GM18499 (cell line): ENCODE measurements at regions not wholly inside any gene's neighbourhood (a gene's known extent, or its start where the extent isn't known, plus 50 kb on each side); places are given as distances from the start of the nearest gene placed in this dataset.
"Not testable (repeated sequence)": the region's sequence is repeated elsewhere in the genome, so short reads cannot be mapped to it uniquely, and the experiment has no call there.

Source experiments
- ATAC-seq: cut with Tn5 transposase; IDR thresholded peaks from one replicate; pipeline ENCODE4 v1.9.1; 2021; ENCODE audit warnings: moderate number of reproducible peaks; ENCODE audit not compliant: insufficient read depth, unreplicated experiment

DNA sequence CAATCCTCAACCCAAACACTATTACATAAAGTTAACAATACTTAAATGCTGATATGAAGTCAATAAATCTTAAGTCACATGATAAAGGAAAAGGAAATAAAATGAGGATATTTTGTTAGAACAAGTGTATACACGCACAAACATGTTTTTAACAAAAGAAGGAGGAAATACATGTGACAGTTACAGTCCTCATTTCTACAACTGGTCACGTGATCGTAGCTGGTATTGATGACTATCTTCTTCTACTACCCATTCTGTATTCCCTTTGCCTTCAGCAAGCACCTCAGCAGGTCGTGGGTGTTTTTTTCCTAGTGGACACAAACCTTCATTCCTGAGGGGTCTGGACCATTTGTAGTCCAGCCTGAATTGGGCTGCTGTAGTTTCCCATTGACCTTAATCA, 610.8 kb downstream of the XPNPEP1 start:
- ATAC-seq, result not testable (repeated sequence)

DNA sequence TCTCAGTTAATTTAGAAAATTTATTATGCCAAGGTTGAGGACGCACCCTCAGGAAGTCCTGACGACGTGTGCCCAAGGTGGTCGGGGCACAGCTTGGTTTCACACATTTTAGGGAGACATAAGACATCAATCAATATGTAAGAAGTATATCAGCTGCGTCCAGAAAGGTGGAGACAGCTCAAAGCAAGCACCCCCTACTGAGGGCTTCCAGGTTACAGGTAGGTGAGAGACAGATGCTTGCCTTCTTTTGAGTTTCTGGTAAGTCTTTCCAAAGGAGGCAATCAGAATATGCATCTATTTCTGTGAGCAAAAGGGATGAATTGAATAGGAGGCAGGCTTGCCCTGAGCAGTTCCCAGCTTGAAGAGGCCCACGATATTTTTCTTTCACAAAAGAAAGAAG, 614.3 kb downstream of the XPNPEP1 start:
- no peak for ATAC-seq

DNA sequence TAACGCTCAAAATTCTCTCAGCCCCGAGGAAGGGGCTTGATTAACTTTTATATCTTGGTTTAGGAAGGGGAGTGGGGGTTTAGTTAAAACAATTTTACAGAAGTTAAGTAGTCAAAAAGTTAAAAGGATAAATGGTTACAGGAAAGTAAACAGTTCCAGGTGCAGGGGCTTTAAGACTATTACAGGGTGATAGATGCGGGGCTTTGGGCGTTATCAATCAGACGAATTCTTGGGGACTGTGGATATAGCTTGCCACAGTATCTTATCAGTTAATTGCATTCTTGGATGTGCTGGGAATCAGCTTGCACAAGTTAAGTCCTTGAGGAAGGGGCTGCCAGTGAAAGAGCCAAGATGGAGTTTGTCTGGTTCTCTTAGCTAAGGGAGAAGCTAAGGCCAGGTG, 616.2 kb downstream of the XPNPEP1 start:
- not testable (repeated sequence) for ATAC-seq

DNA sequence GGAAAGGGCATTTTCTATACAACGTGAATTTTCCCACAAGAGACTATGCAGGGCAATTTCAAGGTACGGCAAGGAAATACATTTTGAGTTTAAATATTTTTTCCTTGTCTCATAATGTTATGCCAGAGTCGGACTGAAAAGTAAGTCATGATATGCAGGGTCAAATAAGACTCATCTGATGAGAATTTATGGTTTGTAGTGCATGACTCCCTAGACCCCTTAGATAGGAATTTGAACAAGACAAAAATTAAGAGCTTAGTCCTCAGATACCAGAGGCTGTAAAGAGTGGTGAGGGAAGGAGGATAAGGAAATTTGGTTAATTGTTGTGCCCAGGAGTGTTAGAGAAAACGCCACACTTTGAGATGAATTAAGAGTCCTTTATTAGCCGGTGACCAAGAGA, 616.6 kb downstream of the XPNPEP1 start:
- ATAC-seq, result no peak

DNA sequence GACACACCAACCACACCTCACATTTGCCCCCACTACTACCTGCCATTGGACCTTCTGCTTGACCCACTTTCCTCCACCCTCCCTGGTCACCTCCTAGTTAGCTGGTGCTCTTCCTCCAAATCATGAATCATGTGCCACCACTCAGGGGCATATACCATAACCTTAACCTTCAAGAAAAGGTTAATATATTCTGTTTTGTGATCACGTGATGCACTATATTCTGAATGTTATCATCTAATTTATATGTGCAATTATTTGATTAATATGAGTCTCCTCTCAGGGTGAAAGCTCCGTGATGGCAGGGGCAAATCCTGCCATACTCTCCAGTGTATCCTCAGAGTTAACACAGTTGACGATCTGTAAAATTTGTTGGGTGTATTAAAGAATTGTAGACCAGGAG, 635.5 kb downstream of the XPNPEP1 start:
- ATAC-seq, result no peak

DNA sequence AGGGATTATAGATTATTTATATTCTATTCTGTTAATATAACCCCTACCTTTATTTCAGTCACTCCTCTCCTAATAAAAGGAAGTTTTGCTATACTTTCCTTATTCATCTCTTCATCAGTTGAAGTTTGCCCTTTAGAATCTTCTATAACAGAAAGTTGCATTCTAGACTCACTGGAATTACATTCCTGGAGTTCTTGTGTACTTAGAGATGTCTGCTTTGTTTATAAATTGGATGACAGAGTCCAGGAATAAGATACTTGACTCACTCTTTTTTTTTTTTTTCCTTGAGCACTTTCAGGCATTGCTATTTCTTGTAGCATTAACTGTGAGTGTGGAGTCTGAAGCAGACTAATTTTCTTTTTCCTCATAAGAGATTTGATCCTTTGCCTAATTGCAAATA, 640.8 kb downstream of the XPNPEP1 start:
- ATAC-seq, result no peak

DNA sequence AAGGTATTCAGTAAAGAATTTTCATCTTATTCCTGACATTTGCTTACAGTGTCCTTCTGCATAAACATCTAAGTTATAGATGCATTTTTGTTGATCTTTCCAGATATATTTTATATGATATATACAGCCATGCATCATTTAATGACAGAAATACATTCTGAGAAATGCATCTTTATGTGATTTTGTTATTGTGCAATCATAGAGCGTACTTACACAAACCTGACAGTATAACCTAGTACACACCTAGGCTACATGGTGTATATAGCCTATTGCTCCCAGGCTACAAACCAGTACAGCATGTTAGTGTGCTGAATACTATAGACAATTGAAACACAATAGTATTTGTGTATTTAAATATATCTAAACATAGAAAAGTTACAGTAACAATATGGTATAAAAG, 642.0 kb downstream of the XPNPEP1 start:
- ATAC-seq, result no peak

DNA sequence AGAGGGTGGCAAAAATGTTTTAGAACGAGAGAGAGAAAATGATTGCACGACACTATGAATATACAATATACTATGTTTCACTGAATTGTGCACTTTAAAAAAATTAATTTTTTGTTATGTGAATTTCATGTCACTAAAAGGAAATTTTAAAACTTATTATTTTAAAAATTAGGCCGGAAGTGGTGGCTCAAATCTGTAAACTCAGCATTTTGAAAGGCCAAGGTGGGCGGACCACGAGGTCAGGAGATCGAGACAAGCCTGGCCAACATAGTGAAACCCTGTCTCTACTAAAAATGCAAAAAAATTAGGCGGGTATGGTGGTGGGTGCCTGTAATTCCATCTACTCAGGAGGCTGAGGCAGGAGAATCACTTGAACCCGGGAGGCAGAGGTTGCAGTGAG, 642.5 kb downstream of the XPNPEP1 start:
- ATAC-seq, result no peak

DNA sequence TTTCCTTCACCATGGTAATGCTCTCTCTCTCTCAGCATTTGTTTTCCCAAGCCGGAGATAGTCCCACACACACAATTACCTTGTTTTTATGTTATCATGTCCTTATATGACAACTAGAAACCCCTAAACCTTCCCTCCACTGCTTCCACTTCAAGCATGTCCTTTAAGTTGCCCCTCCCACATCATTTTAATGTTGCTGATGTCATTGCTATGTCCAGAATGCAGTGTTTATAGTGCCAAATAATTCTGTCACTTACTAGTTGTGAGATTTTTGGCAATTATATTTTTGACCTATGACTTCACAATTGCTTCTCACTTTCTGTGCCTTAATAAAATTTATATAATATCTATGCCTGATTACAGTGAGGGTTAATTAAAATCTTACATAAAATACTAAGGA, 645.9 kb downstream of the XPNPEP1 start:
- ATAC-seq, result no peak

DNA sequence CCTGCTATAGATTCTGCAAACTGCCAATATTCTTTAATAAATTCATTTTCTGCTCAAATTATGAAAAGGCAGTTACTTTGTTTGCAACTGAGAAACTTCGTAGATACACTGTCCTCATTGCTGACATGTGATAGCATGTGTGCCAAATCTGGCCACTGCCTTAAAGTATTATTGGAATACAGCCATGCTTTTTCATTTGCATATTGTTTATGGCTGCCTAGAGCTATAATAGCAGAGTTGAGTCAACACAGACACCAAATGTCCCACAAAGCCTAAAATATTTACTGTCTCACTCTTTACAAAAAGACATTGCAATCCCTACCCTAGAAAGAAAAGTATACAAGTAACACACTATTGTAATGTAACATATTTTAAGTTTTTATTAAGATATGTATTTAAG, 647.4 kb downstream of the XPNPEP1 start:
- no peak for ATAC-seq

DNA sequence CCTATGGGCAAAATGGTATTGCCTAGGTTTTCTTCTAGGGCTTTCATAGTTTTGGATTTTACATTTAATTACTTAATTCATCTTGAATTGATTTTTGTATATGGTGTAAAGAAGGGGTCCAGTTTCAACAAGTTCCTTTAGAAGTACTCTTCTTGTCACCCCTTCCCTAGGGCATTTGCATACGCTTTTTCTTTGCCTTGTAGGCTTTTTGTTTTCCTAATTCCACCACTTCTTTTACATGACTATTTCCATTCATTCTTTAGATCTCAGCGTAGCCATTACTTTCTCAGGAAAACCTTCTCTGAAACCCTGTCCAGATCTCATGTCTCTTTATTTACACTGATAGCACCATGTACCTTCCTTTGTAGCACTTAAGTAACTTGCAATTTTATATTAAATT, 648.6 kb downstream of the XPNPEP1 start:
- no peak for ATAC-seq

DNA sequence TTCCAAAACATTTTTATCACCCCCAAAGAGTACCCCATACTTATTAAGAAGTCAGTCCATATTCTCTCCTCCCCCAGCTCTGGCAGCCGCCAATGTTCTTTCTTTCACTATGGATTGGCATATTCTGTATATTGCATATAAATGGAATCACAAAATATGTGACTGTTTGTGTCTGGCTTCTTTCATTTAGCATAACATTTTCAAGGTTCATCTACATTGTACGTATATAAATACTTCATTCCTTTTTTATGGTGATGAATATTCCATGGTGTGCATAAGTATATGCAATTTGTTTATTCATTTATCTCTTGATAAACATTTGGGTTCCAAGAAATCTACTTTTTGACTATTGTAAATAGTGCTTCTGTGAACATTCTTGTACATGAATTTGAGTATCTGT, 653.1 kb downstream of the XPNPEP1 start:
- ATAC-seq, result no peak

DNA sequence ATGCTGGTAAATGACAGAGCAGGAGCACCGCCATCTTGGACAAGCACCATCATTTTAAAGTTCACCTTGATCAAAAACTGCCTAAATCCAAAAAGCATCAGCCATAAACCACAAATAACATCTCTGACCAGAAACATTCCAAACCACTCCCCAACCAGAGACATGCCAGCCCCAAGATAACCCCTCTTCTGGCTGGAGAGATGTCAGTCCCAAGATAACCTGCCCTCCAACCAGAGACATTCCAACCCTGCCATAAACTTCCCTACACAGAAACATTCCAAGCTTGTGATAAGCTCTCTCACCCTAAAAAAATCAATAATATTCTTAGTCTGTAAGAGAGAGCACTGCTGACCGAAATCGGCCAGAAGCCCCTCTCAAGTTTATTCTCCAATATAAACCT, 659.3 kb downstream of the XPNPEP1 start:
- no peak for ATAC-seq

DNA sequence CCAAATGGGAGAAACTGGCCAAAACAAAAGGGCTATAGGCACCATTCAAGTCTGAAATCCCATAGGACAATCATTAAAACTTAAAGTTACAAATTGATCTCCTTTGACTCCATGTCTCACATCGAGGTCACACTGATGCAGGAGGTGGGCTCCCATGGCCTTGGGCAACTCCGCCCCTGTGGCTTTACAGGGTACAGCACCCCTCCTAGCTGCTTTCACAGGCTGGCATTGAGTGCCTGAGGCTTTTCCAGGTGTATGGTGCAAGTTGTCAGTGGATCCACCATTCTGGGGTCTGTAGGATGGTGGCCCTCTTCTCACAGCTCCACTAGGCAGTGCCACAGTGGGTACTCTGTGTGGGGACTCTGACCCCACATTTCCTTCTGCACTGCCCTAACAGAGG, 662.1 kb downstream of the XPNPEP1 start:
- ATAC-seq, result no peak

DNA sequence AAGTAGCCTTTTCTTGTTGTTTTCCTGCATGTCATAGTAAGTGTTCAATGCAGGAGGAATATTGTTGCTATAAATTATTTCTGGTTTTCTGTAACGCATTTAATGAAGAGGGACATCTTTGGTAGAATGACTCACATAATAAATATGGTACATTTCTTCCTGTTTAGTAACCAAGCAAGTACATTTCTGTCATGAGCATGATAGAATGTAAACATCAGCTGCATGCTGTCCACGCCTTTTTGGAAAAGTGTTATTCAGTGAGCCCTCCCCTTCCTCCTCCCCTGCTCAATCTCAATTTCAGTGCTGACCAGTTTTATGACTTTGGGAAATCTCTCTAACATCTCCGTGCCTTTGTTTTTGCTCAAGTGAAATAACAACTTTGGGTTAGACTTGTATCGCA, 664.0 kb downstream of the XPNPEP1 start:
- ATAC-seq, result no peak

DNA sequence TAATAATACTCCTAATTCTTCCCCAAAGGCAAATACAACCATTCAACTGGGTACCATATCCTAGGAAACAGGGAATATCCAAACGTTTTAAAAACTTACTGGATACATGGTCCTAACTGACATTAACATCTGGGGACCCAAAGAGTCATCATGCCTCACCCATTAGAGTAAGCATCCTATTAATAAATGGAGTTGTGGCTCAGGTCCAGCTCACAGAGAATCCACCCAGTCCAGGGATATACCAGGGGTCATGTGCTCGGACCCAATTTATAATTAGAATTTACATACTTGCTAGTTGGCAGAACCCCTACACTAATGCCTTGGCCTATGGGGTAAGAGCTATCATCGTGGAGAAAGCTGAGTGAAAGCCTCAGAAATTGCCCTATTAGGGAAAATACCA, 670.0 kb downstream of the XPNPEP1 start:
- ATAC-seq, result no peak

DNA sequence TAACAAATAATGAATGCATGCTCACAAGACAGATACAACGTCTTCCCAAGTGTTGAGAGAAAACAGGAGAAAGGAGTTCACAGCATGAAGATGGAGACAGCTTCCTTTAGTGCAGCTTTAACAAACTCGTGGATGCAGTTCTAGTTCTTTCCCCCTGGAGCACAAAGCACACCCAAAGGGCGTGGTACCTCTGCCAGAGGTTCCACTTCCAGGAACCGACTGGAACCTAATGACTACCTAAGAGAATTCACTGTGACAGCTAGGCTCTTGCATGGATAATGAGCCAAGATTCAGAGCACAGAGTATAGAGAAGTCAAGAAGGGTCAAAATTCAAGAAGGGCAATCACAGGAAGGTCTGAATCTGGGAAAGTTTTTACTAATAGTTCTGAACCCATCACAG, 673.2 kb downstream of the XPNPEP1 start:
- ATAC-seq, result no peak

DNA sequence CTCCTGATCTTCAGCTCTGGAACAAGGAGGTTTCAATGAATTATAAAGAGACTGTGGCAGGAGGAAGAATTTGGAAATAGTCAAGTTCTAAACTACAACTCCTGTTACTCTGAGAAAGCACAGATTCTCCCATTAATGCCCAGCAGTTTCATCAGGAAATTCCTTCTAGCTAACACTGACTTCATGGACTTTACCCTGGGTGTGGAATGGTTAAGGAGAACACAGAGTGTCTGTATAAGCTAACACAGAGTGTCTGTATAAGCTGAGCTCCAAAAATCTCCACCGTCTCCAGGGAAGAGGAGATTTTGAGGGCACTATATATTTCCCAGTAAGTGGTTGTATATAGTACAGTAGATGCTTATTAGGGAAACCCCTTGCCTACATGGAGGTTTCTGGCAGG, 675.5 kb downstream of the XPNPEP1 start:
- no peak for ATAC-seq

DNA sequence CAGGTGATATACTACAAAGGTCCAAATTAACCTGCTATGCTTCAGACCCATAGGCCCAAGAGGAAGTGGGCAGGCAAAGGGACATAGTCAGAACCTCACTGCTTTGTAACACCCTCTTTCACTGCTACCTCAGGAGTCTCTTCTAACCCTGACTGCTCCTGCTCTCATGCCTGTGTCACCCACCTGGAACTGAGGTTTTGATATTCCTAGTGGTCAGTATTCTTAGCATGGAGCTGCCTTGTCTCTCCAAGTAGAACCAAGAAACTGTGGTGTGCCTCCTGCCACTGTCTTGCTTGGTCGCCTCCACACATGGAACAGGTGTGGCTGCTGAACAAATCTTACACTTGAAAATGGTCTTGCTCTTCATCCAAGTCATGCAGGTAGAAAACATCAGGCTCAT, 677.5 kb downstream of the XPNPEP1 start:
- ATAC-seq, result no peak

DNA sequence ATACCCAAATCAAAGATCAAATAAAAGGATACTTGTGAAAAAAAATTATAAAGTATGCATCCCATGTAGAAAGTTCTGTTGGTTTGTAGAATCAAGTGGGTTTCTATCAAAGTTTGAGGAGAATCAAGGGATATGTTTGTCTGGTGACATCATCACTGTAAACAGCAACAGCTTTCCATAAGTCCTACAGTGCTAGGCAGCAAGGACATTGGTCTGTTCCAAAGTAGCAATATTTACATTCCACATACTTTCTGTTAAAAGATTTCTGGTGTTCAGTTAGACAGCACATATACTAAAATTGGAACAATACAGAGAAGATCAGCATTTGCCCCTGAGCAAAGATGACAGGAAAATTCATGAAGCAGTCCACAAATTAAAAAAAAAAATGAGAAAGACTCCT, 683.9 kb downstream of the XPNPEP1 start:
- no peak for ATAC-seq

DNA sequence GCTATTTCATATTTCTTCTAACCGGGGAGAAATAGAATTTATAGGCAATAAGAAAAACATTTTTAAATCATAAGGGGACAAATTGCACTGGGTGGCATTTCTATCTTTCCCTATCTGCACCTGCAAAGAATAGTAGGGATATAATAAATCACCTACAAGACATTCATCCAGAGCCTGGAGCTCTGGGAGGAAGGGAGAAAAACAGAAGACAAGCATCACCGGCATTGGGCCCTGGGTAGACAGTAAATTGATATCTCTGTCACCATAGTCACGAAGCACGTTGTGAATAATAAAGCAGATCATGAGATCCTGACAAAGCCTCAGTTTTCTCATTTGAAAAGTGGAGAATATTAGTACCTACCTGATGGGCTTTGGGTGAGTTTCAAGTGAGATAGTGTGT, 685.6 kb downstream of the XPNPEP1 start:
- no peak for ATAC-seq

DNA sequence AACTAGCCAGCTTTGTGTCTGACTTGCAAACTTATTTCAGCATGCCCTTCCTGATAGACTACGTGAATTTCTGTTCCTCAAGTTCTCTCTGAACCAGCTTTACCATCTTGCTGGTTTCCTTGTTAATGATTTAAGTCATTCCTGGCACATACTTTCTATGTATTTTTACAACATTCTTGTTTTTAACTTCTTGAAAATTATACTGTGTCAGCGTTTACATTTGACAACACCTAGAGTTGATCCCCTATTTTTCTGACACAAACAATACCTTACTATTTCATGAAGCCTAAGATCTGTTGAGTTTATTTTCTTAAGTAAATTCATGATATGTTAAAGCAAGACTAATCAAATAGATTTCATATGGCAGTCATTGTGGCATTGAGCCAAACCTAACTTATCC, 686.3 kb downstream of the XPNPEP1 start:
- ATAC-seq, result no peak

DNA sequence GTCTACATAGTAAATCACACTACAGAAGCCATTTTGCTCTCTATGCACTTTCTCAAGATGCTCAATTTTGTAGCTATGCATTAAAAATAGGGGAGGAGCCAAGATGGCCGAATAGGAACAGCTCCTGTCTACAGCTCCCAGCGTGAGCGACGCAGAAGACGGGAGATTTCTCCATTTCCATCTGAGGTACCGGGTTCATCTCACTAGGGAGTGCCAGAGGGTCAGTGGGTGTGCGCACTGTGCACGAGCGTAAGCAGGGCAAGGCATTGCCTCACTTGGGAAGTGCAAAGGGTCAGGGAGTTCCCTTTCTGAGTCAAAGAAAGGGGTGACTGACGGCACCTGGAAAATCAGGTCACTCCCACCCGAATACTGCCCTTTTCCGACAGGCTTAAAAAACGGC, 699.8 kb downstream of the XPNPEP1 start:
- not testable (repeated sequence) for ATAC-seq
